DOHH2 (cell line): ENCODE measurements at regions not wholly inside any gene's neighbourhood (a gene's known extent, or its start where the extent isn't known, plus 50 kb on each side); places are given as distances from the start of the nearest gene placed in this dataset.

Experiments used
- H3F3A ChIP-seq: fragments of 200-600 bp; sonication (generic), shearing (Covaris generic); 2 replicates; pipeline ENCODE4 v1.6.0; 2016; ENCODE audit warnings: antibody characterized with exemption, mild to moderate bottlenecking; ENCODE audit not compliant: control insufficient read depth, insufficient read depth
- H3K27ac ChIP-seq: fragments of 200-600 bp; sonication (generic); 2 replicates; pipeline ENCODE4 v1.5.1; 2014; ENCODE audit warnings: low read depth, mild to moderate bottlenecking, low read length, moderate library complexity
- H3K27me3 ChIP-seq: fragments of 200-600 bp; sonication (generic); 2 replicates; pipeline ENCODE4 v1.6.1; 2014; ENCODE audit warnings: mild to moderate bottlenecking, low read length, mixed read lengths; ENCODE audit not compliant: control insufficient read depth
- H3K36me3 ChIP-seq: fragments of 200-600 bp; sonication (generic); 2 replicates; pipeline ENCODE4 v1.6.1; 2014; ENCODE audit warnings: mild to moderate bottlenecking, low read length, moderate library complexity, mixed read lengths; ENCODE audit not compliant: control insufficient read depth
- H3K4me1 ChIP-seq: fragments of 200-600 bp; sonication (generic); 2 replicates; pipeline ENCODE4 v1.6.1; 2014; ENCODE audit warnings: mild to moderate bottlenecking, low read length, mixed read lengths; ENCODE audit not compliant: control insufficient read depth
- H3K4me2 ChIP-seq: fragments of 200-600 bp; sonication (generic); 2 replicates; pipeline ENCODE4 v1.6.0; 2014; ENCODE audit warnings: mild to moderate bottlenecking, low read length, moderate library complexity
- H3K4me3 ChIP-seq: fragments of 200-600 bp; sonication (generic); 2 replicates; pipeline ENCODE4 v1.5.1; 2014; ENCODE audit warnings: mild to moderate bottlenecking, low read length, mixed read lengths
- H3K79me2 ChIP-seq: fragments of 200-600 bp; sonication (generic); 2 replicates; pipeline ENCODE4 v1.6.1; 2014; ENCODE audit warnings: mild to moderate bottlenecking, low read length, mixed read lengths; ENCODE audit not compliant: control insufficient read depth
- H3K9me2 ChIP-seq: fragments of 200-600 bp; sonication (generic); replicated peaks from 2 replicates; pipeline ENCODE4 v1.6.1; 2014; ENCODE audit warnings: mild to moderate bottlenecking, low read length, mixed read lengths; ENCODE audit not compliant: control insufficient read depth
- H3K9me3 ChIP-seq: fragments of 200-600 bp; sonication (generic); 2 replicates; pipeline ENCODE4 v1.6.1; 2014; ENCODE audit warnings: antibody characterized with exemption, low read length, mixed read lengths; ENCODE audit not compliant: control insufficient read depth, insufficient read depth
- H4K20me1 ChIP-seq: fragments of 200-600 bp; sonication (generic); 2 replicates; pipeline ENCODE4 v1.6.0; 2014; ENCODE audit warnings: low read depth, mild to moderate bottlenecking, antibody characterized with exemption, low read length, moderate library complexity; ENCODE audit not compliant: control insufficient read depth, insufficient read depth
- EZH2phosphoT487 ChIP-seq: fragments of 200-600 bp; sonication (generic); IDR thresholded peaks from 2 replicates; pipeline ENCODE4 v1.6.1; 2017; ENCODE audit warnings: borderline replicate concordance, mild to moderate bottlenecking, antibody characterized with exemption, low read length, moderate library complexity, mixed read lengths
- TF ChIP-seq, protein P1 (sequence below): fragments of 200-600 bp; sonication (generic); IDR thresholded peaks from one replicate; pipeline ENCODE4 v1.5.1; 2014; ENCODE audit warnings: antibody characterized with exemption, mild to moderate bottlenecking, low read depth, low read length; ENCODE audit not compliant: poor library complexity, severe bottlenecking

DNA sequence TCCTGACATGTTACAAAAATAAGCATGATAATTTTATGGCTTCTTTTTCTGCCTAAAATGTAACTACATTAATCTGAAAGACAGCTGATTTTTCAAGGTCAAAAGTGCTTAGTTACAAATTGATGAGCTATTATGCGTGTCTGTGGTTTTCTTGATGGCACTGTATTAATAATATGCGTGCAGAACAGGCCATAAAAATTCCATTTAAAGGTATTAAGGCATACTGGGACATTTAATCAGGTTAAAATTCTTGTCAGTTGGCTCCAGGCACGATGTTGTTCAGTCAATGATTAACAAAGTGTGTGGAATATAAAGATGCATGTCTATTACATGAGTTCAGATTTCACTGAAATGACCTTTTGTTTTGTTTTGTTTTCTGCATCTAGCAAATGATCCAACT lies 420.1 kb upstream of the ZNF804A start:
- H3K27ac ChIP-seq: no peak overlapping the region
- no peaks in the 10 kb centered on the region for H4K20me1 ChIP-seq
- TF ChIP-seq EZH2phosphoT487: no peak
- TF ChIP-seq, protein P1, sequence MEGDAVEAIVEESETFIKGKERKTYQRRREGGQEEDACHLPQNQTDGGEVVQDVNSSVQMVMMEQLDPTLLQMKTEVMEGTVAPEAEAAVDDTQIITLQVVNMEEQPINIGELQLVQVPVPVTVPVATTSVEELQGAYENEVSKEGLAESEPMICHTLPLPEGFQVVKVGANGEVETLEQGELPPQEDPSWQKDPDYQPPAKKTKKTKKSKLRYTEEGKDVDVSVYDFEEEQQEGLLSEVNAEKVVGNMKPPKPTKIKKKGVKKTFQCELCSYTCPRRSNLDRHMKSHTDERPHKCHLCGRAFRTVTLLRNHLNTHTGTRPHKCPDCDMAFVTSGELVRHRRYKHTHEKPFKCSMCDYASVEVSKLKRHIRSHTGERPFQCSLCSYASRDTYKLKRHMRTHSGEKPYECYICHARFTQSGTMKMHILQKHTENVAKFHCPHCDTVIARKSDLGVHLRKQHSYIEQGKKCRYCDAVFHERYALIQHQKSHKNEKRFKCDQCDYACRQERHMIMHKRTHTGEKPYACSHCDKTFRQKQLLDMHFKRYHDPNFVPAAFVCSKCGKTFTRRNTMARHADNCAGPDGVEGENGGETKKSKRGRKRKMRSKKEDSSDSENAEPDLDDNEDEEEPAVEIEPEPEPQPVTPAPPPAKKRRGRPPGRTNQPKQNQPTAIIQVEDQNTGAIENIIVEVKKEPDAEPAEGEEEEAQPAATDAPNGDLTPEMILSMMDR: no peak
- no peaks in the 10 kb centered on the region for H3K27me3 ChIP-seq
- no peak overlapping the region for H3K4me3 ChIP-seq
- no peaks in the 10 kb centered on the region for H3F3A ChIP-seq
- H3K9me2 ChIP-seq: no peaks in the 10 kb centered on the region
- no peak overlapping the region for H3K4me2 ChIP-seq
- no peaks in the 10 kb centered on the region for H3K4me1 ChIP-seq
- H3K79me2 ChIP-seq: no peaks in the 10 kb centered on the region
- no peaks in the 10 kb centered on the region for H3K36me3 ChIP-seq
- no peaks in the 10 kb centered on the region for H3K9me3 ChIP-seq

DNA sequence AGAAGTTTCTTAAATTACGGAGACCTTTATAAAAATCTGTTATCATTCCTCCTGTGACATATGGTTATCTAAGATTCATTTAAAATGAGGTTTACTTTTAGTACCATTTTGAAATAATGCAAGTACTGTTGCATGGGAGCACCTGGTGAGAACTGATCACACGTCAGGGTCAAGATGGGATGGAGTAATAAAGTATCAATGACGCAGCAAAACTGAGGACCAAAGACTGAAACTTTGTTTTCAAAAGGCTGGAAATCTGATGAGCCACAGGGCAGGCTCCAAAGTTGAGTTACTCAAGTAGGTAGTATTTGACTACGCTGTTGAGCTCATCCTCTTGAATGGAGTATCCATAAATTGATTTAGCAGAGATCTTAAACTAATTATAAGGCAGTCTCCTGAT lies 411.9 kb upstream of the ZNF804A start:
- Histone ChIP-seq H3K9me3 (no peaks in the 10 kb centered on the region), H3K27ac (no peak overlapping the region), H3K79me2 (no peaks in the 10 kb centered on the region), H3K27me3 (no peaks in the 10 kb centered on the region), H3F3A (no peaks in the 10 kb centered on the region), H3K4me2 (no peak overlapping the region), H3K4me3 (no peak overlapping the region), H3K36me3 (no peaks in the 10 kb centered on the region), H3K4me1 (no peaks in the 10 kb centered on the region), H4K20me1 (no peaks in the 10 kb centered on the region), H3K9me2 (no peaks in the 10 kb centered on the region)
- TF ChIP-seq, protein P1: no peak
- no peak for TF ChIP-seq EZH2phosphoT487

DNA sequence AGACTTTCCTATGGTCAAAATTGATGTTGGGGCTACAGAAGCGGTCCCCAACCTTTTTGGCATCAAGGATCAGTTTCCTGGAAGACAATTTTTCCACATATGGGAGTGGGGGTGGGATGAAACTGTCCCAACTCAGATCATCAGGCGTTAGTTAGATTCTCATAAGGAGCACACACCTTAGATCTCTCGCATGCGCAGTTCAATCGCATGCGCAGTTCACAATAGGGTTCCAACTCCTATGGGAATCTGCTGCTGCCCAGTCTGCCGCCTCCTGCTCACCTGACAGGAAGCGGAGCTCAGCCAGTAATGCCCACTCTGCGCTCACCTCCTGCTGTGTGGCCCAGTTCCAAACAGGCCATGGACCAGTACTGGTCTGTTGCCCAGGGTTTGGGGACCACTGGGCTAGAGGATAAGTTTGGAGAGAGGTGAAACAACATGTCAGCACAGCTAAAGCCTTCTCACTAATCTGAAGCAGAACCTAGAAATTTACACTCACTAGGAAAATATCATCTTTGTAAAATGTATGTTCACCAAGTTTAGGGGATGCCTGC lies 410.8 kb upstream of the ZNF804A start:
- no peak for TF ChIP-seq EZH2phosphoT487
- TF ChIP-seq, protein P1: no peak
- Histone ChIP-seq H3K4me2 (no peak overlapping the region), H3K9me3 (no peaks in the 10 kb centered on the region), H4K20me1 (no peaks in the 10 kb centered on the region), H3F3A (no peaks in the 10 kb centered on the region), H3K27me3 (no peaks in the 10 kb centered on the region), H3K9me2 (no peaks in the 10 kb centered on the region), H3K36me3 (no peaks in the 10 kb centered on the region), H3K27ac (no peak overlapping the region), H3K4me3 (no peak overlapping the region), H3K4me1 (no peaks in the 10 kb centered on the region), H3K79me2 (no peaks in the 10 kb centered on the region)

DNA sequence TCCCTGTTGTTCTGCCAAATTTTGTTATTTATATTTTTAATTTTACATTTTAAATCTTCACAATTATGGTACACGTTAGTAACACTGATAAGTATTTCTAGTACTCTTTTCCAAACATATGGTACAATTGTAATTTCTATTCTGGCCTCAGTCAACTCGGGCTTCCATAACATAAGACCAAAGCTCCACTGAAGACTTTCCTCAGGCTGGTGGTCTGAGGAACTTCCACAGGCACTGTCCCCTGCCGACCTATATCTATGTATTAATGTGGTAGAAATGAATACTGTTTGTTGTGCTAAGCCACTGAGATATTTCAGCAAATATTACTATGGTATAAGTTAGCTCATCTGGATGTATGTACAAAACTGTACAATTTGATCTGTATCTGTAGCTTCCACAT lies 407.6 kb upstream of the ZNF804A start:
- H3K36me3 ChIP-seq: no peaks in the 10 kb centered on the region
- H4K20me1 ChIP-seq: no peaks in the 10 kb centered on the region
- no peaks in the 10 kb centered on the region for H3K4me1 ChIP-seq
- no peak overlapping the region for H3K4me2 ChIP-seq
- TF ChIP-seq, protein P1: no peak
- TF ChIP-seq EZH2phosphoT487: no peak
- no peak overlapping the region for H3K4me3 ChIP-seq
- H3K9me2 ChIP-seq: no peaks in the 10 kb centered on the region
- H3F3A ChIP-seq: no peaks in the 10 kb centered on the region
- no peaks in the 10 kb centered on the region for H3K27me3 ChIP-seq
- no peaks in the 10 kb centered on the region for H3K9me3 ChIP-seq
- no peak overlapping the region for H3K27ac ChIP-seq
- no peaks in the 10 kb centered on the region for H3K79me2 ChIP-seq
